ENCODE measurements at regions not wholly inside any gene's neighbourhood (a gene's known extent, or its start where the extent isn't known, plus 50 kb on each side); places are given as distances from the start of the nearest gene placed in this dataset.

- DNase-seq (ENCODE audit: low read depth), result no peak
Observed at GRCh38 chr6:12422848-12423247, 132.7 kb downstream of the EDN1 start.

- DNase-seq (ENCODE audit: low read depth), result no peak
Observed at GRCh38 chr6:12423832-12424231, 133.7 kb downstream of the EDN1 start.

GRCh38 chr6:12426121-12426520 is 136.0 kb downstream of the EDN1 start:
- DNase-seq (ENCODE audit: low read depth), result no peak

DNA sequence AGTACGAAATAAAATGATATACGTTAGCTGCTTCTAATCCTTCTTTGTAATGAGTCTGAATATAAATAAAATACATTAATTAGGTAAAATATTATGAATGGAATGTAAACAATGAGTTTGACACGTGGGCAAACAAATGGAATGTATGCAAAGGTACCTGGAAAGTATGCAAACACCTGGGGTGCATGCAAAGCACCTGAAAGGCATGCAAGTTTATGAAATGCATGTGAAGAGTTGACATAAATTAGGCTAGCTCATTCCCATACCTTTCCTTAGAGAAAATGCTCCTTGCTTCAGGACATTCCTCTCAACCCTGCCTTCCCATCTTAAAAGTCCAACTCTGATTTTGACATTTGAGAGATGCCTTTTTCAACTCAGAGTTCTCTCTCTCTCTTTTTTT is 140.9 kb downstream of the EDN1 start:
- DNase-seq (ENCODE audit: low read depth), result no peak

DNA sequence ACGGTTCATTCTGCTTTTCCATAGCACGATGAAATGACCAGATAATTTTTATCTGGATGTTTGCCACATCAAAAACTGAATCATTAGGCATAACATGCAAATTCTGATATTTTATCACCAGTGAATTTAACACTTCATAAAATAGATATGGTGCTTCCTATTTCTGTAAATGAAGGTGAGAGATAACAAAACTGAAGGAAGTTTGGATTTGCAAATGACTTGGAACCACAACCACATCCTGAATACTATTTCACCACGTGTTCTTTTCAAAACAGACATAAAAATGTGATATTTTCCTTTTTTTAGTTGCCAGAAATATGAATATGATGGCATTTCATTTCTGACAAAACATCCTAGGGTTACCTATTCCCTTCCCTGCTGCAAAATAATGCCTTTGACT is 146.1 kb downstream of the EDN1 start:
- no peak for DNase-seq (ENCODE audit: low read depth)

GRCh38 chr6:12436683-12437082 is 146.5 kb downstream of the EDN1 start:
- DNase-seq (ENCODE audit: low read depth), result no peak

DNA sequence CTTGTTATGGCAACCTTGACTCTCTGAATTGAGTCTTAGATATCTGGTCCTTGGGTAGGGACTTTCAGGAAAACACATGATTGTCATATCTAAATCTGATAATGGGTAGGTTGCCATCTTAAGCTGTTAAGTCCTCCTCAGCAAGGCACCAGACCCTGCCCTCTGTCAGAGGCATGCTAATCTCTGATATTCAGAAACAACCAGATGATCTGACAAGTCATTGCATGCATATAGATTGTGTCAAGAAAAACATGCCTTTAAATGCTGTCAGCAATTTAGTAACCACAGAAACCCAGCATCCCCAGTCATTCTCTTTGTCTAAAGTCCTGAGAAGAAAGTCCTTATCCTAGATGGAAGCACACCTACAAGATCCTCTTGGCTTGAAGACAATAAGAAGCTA is 149.1 kb downstream of the EDN1 start:
- no peak for DNase-seq (ENCODE audit: low read depth)

DNA sequence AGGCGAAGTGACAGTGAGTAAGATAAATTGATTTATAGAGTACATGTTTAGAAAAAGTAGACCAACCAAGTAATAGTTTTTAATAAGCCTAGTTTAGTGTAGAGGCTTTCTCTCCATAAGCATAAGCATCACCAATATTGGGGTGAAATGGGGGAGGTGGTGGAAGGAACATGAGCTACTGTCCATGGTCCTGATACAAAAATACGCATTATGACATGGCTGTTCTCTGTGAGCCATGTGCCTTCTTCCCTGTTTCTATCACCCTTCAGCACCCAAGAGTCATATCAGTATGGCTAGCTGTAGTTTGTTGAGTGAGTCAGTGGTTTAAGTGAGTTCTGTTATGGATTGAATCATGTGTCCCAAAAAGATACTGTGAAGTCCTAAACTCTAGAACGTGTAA is 150.8 kb downstream of the EDN1 start:
- no peak for DNase-seq (ENCODE audit: low read depth)

GRCh38 chr6:12442455-12442854 is 152.3 kb downstream of the EDN1 start:
- DNase-seq (ENCODE audit: low read depth), result no peak

- DNase-seq (ENCODE audit: low read depth), result no peak
Observed at GRCh38 chr6:12446394-12446793, 156.2 kb downstream of the EDN1 start.

- DNase-seq (ENCODE audit: low read depth), result no peak
Observed at GRCh38 chr6:12449447-12449846, 159.3 kb downstream of the EDN1 start.

GRCh38 chr6:12450467-12450866 is 160.3 kb downstream of the EDN1 start:
- no peak for DNase-seq (ENCODE audit: low read depth)

DNA sequence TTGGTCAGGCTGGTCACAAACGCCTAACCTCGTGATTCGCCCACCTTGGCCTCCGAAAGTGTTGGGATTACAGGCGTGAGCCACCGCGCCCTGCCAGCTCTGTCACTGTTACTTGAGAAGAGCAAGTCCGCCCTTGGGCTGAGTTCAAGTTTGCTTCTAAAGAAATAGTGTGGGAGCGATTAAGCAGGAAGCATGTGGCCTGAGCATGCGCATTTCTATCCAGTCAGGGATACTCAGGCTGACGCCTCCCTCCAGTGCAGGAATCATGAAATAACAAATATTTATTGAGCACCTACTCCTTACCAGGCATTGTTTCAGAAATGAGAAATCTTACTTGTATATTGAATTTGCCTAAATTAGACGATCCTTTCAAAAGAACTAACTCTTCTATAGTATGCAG is 166.2 kb downstream of the EDN1 start:
- no peak for DNase-seq (ENCODE audit: low read depth)

DNA sequence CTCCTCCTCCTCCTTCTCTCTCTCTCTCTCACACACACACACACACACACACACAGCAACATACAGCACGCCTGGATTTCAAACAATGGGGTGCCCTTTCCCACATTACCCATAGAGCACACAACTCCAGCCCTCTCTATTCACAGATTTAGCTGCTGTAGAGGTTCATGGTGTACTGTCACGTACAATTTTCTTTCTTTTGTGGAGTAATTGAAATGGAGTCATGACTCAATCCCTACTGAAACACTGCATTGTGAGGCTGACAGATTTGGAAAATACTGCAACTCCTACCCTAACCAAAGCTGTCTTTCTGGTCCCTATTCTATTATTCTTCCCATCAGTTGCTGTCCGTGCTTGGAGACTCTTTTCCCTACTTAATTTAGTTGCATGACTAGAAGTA is 166.9 kb downstream of the EDN1 start:
- no peak for DNase-seq (ENCODE audit: low read depth)

DNA sequence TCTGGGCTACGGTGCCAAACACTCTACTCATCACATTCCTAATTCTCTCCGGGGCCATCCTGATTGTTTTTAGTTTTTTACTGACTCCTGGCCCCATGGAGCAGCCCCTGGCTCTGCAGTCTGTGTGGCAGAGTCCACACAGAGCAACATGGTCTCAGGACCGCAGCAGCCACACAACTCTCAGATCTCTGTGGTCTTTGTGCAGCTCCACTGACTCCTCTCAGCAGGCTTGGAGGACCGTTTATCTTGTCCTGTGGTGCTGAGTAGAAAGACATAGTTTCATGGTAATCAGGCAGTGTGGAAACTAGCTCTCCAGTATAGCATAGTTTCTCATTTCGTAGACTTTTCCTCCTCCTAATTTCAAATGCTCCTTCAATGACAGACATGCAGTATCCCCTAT is 168.4 kb downstream of the EDN1 start:
- no peak for DNase-seq (ENCODE audit: low read depth)

GRCh38 chr6:12459945-12460661 is 169.9 kb downstream of the EDN1 start:
- DNase-seq (ENCODE audit: low read depth), result no peak

DNA sequence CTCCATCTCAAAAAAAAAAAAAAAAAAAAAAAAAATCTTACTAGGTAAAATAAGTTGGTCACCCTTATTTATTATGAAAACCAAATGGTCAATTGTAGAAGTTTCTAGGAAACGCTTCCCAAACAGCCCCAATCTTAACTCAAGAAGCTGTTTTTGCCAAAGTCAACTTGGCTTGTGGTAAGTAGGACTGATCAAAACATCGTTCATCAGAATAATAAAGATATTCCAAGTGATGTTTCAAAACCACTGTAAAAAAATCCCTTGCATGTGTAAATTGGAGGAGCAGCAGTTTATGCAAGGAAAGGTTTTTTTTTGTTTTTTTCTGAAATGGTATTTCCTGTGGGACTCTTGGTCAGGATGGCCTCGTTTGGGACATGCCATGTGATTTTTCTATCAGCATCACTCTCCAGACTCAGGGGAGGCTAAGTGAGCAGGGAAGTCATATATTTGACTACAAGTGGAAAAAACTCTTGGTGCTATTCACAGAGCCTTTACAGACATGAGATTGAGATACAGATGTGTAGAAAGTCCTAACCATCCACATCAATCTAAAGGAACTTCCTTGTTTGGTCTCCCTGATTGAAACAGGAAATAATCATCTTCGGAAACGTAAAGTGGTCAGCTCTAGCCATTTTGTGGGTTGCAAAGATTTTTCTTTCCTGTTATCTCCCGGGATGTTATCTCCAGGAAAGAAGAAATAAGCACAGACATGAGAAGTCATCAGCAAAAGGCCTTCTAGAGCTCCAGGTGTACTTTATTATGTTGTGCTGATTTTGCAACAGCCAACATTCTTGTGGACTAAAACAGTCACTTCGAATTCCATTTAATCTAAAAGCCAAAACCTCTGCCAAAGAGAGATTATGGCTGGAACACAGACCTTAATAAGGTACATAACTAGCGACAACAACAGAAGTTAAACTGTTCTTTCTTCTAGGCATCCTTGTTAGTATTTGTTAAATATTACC is 177.8 kb downstream of the EDN1 start:
- no peak for DNase-seq (ENCODE audit: low read depth)

- no peak for DNase-seq (ENCODE audit: low read depth)
Observed at GRCh38 chr6:12472601-12473038, 182.5 kb downstream of the EDN1 start.

- DNase-seq (ENCODE audit: low read depth), result no peak
Observed at GRCh38 chr6:12473494-12473893, 183.3 kb downstream of the EDN1 start.

- DNase-seq (ENCODE audit: low read depth), result no peak
Observed at GRCh38 chr6:12474167-12475140, 184.3 kb downstream of the EDN1 start.

DNA sequence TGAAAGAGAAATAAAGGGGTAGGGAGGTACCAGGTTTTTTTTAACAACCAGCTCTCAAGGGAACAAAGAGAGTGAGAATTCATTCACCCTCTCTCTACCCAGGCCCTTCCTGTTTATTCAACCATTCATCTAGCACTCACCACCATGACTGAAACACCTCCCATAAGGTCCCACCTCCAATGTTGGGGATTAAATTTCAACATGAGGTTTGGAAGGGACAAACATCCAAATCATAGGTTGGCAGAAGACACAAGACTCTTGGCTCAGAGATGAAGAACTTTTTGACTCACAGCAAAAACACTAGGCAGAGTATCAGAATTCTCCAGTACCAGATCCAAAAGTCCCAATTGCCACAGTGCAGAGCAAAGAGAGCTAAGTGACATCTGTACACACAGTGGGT is 186.3 kb downstream of the EDN1 start:
- no peak for DNase-seq (ENCODE audit: low read depth)

DNA sequence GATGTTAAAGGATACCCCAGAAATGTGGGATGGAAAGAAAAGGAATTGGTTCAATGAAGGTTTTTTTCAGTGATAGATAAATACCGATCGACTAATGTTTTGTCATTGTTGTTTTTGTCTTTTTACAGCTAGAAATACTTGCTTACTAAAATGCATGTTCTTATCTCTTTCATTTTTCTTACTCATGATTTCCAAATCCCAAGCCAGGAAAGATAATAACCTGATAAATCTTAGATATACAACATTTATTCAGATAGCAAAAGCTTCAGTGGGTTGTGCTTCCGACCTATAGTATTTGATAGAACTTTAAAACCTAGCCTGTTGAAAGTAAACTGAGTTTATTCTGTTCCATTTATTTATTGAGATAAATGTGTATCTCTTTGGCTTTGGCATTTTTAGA is 187.5 kb downstream of the EDN1 start:
- DNase-seq (ENCODE audit: low read depth), result no peak
